ENCODE measurements at regions not wholly inside any gene's neighbourhood (a gene's known extent, or its start where the extent isn't known, plus 50 kb on each side); places are given as distances from the start of the nearest gene placed in this dataset.

DNA sequence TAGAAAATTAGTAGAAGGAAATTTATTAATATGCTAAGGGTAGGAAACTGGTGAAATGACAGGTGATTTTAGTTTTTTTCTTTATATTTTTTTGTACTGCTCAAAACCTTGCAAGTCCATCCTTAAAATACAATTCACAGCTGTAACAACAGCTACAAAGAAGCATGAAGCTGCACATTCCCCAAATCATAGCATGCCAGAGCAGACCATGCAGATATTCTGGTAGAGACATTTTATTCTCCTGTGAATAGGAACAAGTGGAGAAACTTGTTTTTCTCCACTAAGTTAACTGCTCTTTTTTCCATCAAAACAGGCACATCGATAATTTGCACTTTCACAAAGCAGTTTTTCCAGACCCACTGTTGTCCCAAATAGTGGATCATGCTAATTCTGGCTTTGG lies 1125.7 kb downstream of the BRINP3 start:
- no peaks in the 10 kb centered on the region for H3K4me1 ChIP-seq
- ATAC-seq (no peak), DNase-seq (no peak)
- WGBS (ENCODE audit: insufficient coverage, low coverage, low lambda C conversion rate, missing lambda C conversion rate): 5% methylated on average over 1 of the region's 1 CpG
- TF ChIP-seq POLR2A (IDR thresholded peaks at IDR 0.05): no peak
- TF ChIP-seq, protein P1, sequence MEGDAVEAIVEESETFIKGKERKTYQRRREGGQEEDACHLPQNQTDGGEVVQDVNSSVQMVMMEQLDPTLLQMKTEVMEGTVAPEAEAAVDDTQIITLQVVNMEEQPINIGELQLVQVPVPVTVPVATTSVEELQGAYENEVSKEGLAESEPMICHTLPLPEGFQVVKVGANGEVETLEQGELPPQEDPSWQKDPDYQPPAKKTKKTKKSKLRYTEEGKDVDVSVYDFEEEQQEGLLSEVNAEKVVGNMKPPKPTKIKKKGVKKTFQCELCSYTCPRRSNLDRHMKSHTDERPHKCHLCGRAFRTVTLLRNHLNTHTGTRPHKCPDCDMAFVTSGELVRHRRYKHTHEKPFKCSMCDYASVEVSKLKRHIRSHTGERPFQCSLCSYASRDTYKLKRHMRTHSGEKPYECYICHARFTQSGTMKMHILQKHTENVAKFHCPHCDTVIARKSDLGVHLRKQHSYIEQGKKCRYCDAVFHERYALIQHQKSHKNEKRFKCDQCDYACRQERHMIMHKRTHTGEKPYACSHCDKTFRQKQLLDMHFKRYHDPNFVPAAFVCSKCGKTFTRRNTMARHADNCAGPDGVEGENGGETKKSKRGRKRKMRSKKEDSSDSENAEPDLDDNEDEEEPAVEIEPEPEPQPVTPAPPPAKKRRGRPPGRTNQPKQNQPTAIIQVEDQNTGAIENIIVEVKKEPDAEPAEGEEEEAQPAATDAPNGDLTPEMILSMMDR (IDR thresholded peaks at IDR 0.05): no peak
- no peaks in the 10 kb centered on the region for H3K9me3 ChIP-seq
- H3K36me3 ChIP-seq: no peaks in the 10 kb centered on the region
- H3K27me3 ChIP-seq: no peaks in the 10 kb centered on the region
- H3K4me3 ChIP-seq: no peak overlapping the region
- H3K27ac ChIP-seq: no peak overlapping the region
- intact Hi-C loops (cut with DNase I): no loop called here

DNA sequence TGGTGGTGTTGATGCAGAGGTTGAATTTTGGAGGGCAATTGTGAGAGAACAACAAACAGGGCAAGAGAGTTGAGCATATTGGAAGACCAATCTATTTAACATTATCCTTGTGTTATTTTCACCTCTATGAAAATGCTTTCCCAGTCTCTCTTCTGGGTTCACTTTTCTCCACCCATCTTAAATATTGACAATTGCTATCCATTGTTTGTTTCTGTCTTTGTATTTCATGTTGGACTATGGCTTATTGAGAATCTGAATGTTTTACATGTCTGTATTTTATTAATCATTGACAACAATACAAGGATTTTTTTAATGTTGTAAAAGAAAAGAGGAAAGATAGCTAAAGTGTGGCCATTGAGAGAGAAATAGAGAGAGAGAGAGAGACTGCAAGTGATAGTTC lies 1121.5 kb downstream of the BRINP3 start:
- TF ChIP-seq, protein P1 (IDR thresholded peaks at IDR 0.05): no peak
- no peak for TF ChIP-seq POLR2A (IDR thresholded peaks at IDR 0.05)
- H3K9me3 ChIP-seq: no peaks in the 10 kb centered on the region
- no peaks in the 10 kb centered on the region for H3K4me1 ChIP-seq
- no peak for ATAC-seq
- H3K4me3 ChIP-seq: no peak overlapping the region
- intact Hi-C loops (cut with DNase I): no loop called here
- no peaks in the 10 kb centered on the region for H3K27me3 ChIP-seq
- DNase-seq: no peak
- H3K36me3 ChIP-seq: no peaks in the 10 kb centered on the region
- no peak overlapping the region for H3K27ac ChIP-seq

DNA sequence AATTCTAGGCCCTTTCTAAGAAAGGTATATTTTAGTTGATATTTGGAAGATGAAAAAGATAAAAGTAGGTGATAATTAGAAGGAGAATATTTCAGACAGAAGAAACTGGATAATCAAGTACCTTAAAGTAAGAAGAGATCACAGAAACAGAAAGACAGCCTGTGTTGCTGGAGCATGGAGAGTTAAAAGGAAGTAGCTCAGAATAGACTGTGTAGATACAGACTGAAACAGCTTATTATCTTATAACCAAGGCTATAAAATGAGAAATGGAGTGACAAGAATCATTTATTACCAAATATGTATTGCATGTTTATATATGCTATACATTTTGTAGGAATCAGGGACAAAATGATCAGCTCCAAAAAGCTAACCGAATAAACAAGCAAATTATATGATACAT lies 1120.3 kb downstream of the BRINP3 start:
- 83% methylated on average over 1 of the region's 1 CpG for WGBS (ENCODE audit: insufficient coverage, low coverage, low lambda C conversion rate, missing lambda C conversion rate)
- Histone ChIP-seq H3K4me3 (no peak overlapping the region), H3K27ac (no peak overlapping the region), H3K27me3 (no peaks in the 10 kb centered on the region), H3K36me3 (no peaks in the 10 kb centered on the region), H3K9me3 (no peaks in the 10 kb centered on the region), H3K4me1 (no peaks in the 10 kb centered on the region)
- no peak for ATAC-seq
- no peak for DNase-seq
- no peak for TF ChIP-seq POLR2A (IDR thresholded peaks at IDR 0.05)
- TF ChIP-seq, protein P1 (IDR thresholded peaks at IDR 0.05): no peak
- intact Hi-C loops (cut with DNase I): no loop called here

DNA sequence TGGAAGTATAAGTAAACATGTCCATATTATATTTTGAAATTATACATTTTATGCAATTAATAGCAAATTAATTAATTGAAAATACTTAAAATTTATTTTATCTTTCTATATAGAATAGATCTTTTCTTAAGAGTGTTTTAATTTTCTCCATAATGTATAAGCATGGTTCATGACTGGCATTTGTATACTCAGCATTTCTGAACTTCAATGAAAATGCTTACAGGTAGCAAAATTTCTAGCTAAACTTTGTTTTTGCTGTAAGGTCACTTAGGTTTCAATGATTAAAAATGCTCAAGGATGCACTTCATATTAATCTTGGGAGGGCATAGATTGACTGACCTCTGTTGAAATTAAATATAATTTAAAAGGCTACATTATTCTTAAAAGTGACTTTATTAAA lies 1108.1 kb downstream of the BRINP3 start:
- no peaks in the 10 kb centered on the region for H3K36me3 ChIP-seq
- no peaks in the 10 kb centered on the region for H3K4me1 ChIP-seq
- intact Hi-C loops (cut with DNase I): no loop called here
- H3K9me3 ChIP-seq: no peaks in the 10 kb centered on the region
- H3K4me3 ChIP-seq: no peak overlapping the region
- no peaks in the 10 kb centered on the region for H3K27me3 ChIP-seq
- TF ChIP-seq POLR2A (IDR thresholded peaks at IDR 0.05): no peak
- TF ChIP-seq, protein P1 (IDR thresholded peaks at IDR 0.05): no peak
- DNase-seq (no peak), ATAC-seq (no peak)
- no peak overlapping the region for H3K27ac ChIP-seq

DNA sequence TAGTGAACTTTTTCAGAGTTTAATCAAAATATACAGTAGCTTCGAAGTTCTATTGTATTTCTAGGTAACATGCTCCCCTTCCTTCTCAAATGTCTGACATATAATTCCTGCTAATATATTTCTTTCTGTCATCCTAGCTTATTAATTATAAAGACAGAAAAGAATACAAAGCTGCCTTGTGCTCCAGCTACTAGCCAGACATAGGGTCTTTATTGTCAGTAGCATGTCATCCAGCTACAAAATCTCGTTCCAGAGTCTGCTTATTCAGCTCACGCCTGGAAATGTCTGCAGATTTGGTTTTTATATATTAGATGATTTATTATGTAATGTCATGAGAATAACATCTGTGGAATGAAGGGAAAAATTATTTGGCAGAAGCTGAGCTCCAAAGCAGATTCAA lies 1102.8 kb downstream of the BRINP3 start:
- H3K4me1 ChIP-seq: no peaks in the 10 kb centered on the region
- DNase-seq: no peak
- H3K36me3 ChIP-seq: no peaks in the 10 kb centered on the region
- TF ChIP-seq, protein P1 (IDR thresholded peaks at IDR 0.05): no peak
- TF ChIP-seq POLR2A (IDR thresholded peaks at IDR 0.05): no peak
- no peak overlapping the region for H3K4me3 ChIP-seq
- ATAC-seq: no peak
- H3K9me3 ChIP-seq: no peaks in the 10 kb centered on the region
- H3K27ac ChIP-seq: no peak overlapping the region
- no peaks in the 10 kb centered on the region for H3K27me3 ChIP-seq
- intact Hi-C loops (cut with DNase I): no loop called here
- 44% methylated on average over 3 of the region's 3 CpGs for WGBS (ENCODE audit: insufficient coverage, low coverage, low lambda C conversion rate, missing lambda C conversion rate)

Measured in right lobe of liver (tissue), 6 donors.